Lower leg skin (tissue), 3 donors: ENCODE measurements at regions not wholly inside any gene's neighbourhood (a gene's known extent, or its start where the extent isn't known, plus 50 kb on each side); places are given as distances from the start of the nearest gene placed in this dataset.

Experiments
- POLR2A ChIP-seq, 2 donors: fragments of 450-650 bp; IDR thresholded peaks; one replicate each; pipeline ENCODE4 v1.6.1; 2016 to 2017; ENCODE audit warnings: antibody characterized with exemption in 2 of 2, mild to moderate bottlenecking in 1 of 2, moderate library complexity in 1 of 2
- TF ChIP-seq, protein P1 (sequence below), 3 donors: fragments of 450-650 bp; IDR thresholded peaks; one replicate each; pipeline ENCODE4 v1.5.1; 2016; ENCODE audit warnings: antibody characterized with exemption in 3 of 3, mild to moderate bottlenecking in 3 of 3, moderate library complexity in 2 of 3

DNA sequence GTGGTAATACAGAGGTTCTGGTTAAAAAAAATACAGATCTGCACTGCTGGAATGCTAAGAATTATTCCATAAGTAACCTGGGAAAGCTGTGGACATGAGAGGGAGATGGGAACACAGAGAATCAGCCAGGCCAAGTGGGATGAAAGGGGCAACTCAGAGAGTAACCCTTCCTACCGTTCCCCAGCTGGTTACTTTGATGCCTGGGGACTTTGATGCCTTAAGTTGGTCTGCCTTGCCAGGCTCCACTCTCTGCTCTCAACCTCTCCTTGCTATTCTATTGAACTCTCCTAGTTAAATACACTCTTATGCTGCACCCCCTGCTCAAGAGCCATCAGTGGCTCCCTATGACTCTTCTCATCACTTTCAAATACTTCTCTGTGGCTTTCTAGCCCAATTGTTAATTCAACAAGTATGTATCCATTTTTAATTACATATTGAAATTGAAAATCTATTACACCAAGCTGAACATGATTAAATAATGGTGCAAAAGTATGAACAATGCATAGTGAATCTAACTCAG is 315.5 kb downstream of the TLE3 start:
- TF ChIP-seq, protein P1, sequence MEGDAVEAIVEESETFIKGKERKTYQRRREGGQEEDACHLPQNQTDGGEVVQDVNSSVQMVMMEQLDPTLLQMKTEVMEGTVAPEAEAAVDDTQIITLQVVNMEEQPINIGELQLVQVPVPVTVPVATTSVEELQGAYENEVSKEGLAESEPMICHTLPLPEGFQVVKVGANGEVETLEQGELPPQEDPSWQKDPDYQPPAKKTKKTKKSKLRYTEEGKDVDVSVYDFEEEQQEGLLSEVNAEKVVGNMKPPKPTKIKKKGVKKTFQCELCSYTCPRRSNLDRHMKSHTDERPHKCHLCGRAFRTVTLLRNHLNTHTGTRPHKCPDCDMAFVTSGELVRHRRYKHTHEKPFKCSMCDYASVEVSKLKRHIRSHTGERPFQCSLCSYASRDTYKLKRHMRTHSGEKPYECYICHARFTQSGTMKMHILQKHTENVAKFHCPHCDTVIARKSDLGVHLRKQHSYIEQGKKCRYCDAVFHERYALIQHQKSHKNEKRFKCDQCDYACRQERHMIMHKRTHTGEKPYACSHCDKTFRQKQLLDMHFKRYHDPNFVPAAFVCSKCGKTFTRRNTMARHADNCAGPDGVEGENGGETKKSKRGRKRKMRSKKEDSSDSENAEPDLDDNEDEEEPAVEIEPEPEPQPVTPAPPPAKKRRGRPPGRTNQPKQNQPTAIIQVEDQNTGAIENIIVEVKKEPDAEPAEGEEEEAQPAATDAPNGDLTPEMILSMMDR (IDR thresholded peaks at IDR 0.05) = no peak
- no peak for TF ChIP-seq POLR2A (IDR thresholded peaks at IDR 0.05)
